ENCODE measurements at regions not wholly inside any gene's neighbourhood (a gene's known extent, or its start where the extent isn't known, plus 50 kb on each side); places are given as distances from the start of the nearest gene placed in this dataset.
"Not testable (repeated sequence)": the region's sequence is repeated elsewhere in the genome, so short reads cannot be mapped to it uniquely, and the experiment has no call there.

- no peak for DNase-seq
Measured at GRCh38 chr21:14058566-14058965, 152.2 kb downstream of the LIPI start.

- DNase-seq, result not testable (repeated sequence)
Measured at GRCh38 chr21:14057841-14058481, 152.8 kb downstream of the LIPI start.

DNA sequence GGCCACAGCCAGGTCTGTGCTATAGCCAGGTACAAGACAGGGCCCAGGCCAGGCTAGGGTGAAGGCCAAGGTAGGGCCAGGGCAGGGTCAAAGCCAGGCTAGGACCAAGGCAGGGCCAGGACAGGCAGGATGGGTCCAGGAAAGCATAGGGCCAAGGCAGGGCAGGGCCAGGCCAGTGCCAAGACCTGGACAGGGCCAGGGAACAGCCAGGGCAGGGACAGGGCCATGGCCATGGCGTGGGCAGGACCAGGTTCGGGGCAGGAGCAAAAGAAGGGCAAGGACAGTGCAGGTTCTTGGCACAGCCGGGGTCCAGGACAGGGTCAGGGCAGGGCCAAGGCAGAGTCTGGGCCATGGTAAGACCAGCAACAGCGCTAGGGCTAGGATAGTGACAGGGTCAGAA lies 153.4 kb downstream of the LIPI start:
- DNase-seq, result no peak

GRCh38 chr21:14056771-14057191 lies 154.0 kb downstream of the LIPI start:
- DNase-seq, result no peak

DNA sequence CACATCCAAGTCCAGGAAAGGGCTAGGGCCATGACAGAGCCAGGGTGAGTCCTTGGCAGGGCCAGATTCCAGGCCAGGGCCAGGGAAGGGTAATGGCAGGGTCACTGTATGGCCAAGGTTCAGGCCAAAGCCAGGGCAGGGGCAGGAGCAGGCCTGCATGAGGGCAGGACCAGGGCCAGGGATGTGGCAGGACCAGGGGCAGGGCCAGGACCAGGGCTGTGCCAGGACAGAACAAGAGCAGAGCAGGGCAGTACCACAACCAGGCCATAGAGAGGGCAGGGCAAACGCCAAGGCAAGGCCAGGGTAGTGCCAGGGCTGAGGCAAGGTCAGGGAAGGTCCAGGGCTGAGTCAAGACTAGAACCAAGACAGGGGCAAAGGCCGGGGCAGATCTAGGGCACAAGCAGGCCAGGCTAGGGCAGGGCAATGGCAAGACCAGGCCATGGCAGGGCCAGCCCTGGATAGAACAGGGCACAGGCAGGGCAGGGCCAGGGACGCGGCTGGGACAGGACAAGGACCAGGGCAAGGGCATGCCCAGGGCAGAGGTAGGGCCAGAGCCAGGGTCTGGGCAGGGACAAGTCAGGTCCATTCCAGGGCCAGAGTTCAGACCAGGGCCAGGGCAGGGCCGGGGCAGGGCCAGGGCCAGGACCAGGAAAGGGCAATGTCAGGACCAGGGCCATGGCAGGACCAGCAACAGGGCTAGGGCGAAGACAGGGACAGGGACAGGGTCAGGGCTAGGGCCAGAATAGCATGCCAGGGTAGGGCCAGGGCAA lies 154.8 kb downstream of the LIPI start:
- DNase-seq, result not testable (repeated sequence)

DNA sequence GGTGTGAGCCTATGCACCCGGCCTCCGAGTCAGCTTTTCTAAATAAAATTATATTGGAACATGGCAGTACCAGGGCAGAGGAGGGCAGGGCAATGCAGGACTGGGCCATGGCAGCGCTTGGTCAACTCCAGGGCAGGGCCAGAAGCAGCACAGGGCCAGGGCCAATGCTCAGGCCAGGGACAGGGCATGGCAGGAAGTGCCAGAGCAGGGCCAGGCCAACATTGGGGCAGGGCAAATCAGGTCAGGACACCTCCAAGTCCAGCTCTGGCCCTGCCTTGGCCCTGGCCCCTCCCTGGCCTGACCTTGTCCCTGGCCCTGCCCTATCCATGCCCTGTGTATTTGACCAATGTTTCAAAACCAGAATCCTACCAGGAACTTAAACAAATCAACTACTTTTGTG lies 156.1 kb downstream of the LIPI start:
- no peak for DNase-seq

DNA sequence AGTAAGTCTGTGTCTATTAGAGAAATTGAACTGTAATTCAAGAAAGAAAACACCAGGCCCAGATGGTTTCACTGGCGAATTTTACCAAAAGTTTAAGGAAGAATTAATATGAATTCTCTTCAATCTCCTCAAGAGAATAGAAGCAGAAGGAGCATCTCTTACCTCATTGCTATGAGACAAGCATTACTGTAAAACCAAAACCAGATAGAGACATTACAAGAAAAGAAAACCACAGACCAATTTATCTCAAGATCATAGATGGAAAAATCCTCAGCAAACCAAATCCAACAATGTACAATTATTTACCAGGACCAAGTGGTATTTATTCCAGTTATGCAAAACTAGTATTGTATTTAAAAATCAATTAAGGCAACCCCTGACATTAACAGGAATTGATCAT lies 160.6 kb downstream of the LIPI start:
- DNase-seq, result no peak

DNA sequence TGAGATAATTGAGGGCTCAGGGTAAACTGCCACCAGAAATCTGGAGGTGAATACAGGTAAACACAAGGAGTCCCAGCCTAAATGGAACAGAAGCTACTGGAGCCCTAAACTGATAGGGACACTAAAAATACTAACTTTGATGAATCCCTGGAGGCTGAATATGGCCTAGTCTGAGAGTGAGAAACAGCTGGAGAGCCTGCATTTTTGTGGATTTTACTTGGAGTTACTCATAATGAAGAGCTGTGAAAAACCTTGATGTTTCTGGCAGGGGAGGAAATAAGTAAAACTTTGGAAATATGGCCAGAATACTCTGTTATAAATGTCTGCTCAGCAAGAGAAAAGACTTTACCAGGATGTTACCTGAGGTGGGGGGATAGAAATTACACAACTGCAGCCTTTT lies 164.4 kb downstream of the LIPI start:
- no peak for DNase-seq

GRCh38 chr21:14040386-14040785 lies 170.4 kb downstream of the LIPI start:
- DNase-seq, result no peak

DNA sequence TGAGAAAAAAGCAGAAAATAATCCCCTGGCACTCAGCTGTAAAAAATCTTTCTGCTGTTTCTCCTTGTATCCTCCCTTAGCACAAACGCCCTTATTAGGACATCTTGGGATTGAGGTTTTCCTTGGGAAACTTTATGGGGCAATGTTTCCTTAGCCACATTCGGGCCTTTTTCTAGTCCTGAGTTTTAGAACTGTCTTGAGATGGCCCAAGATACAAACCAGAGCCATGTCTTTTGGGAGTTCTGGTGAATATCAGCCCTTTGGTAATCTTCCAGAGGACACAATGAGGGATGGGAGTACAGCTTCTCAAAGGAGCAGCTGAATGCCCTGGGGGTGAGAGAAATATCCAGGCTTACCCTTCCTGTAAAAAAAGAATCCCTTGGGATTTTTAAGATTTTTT lies 182.1 kb downstream of the LIPI start:
- not testable (repeated sequence) for DNase-seq

DNA sequence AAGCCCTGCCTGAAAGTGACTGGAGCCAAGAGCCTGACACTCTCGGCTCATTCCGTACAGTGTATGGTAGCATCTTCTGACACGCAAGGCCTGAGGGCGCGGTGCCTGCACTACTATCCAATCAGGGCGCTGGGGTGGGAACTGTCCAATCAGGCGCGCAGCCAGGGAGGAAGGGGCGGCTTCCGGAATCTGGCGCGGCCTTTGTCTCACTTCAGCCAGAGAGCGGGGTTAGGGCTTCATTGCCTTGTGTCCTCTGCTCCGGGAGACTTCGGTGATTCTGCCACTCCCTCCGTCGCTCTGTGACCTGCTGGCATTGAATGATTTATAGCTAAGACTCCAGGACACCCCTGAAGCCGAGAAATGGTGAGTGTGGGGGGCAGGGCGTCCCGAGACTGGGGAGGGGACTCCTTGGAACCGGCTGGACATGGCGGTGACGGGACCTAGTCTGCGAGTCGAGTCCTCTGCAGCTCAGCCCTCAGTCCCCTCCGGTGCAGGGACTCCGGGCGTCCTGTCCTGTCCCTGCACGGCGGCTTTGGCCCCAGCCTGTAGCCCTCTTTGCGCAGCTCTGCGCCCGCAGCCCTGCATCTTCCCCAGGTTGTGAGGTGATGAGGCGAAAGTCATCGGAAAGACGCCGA lies 183.4 kb downstream of the LIPI start:
- peak; percentile 94 for DNase-seq

DNA sequence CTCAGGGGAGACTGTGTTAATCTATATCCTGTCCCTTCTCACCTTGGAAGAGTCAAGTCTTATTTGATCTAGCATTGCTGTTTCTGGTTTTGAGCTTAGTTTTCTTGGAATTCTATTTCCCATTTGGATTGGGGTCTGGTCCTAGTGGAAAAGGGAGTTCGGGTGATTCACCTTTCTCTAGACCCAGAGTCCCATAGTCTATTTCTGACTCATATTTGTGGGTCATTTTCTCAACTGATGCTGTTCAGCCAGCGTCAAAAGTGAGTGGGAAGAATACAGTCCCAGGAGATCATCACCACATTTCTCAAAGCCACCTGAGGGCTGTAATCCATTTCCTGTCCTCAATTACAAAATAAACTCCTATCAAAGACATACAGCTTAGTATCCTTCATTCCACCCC lies 190.6 kb downstream of the LIPI start:
- not testable (repeated sequence) for DNase-seq

DNA sequence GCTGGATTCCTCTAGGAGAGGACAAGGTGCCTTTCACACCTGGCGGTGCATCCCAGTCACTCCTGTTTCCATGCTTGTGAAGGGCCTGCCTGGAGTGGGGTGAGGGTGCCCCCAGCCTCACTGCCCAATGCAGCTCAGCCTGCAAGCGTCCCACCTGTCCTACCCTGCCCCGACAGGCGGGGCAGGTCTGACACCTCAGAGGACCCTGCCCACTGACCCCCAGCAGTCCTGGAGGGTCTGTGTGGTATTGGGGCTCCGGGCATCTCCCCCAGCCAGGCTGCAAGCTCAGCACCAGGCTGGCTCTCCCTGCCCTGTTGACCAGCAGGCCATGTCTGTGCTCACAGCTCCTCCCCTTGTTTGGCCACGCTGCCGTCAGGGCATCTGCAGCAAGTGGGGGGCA lies 194.9 kb downstream of the LIPI start:
- DNase-seq, result not testable (repeated sequence)

DNA sequence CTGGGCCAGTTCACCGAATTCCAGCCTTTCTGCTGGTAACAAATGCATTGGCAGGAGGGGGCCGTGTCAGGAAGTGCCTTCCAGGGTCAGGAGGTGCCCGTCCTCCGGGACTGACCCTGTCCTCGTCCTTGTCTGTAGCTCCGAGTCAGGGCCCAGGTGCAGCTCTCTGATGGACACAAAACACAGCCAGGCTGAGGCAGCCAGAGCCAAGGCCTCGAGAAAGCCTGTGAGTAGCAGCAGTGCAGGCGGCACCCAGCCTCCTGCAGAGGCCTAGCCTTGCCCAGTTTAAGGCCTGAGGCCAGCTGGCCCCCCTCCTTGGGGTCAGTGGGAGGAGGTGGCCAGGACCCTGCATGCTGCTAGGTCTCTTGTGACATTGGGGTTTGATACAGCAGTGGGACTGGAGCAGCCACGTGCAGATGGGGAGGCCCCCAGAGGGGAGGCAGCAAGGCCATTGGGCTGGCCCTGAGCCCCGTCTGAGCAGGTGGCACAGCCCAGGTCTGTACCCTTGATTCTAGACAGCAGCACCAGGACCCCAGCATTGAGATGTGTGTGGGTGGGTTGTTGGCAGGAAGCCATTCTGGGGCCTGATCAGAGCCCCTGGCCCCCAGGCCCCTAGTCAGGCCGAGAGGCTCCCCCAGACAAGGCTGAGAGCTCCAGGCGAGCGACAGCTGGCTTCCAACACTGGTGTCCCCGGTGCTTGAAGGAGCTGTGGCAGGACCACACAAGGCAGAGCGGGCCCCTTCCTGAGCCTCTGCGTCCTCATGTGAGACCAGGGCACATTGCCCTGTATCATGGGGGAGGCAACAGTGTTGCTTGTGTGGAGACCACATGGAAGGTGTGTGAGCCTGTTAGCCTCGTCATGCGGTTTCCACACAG lies 196.9 kb downstream of the LIPI start:
- not testable (repeated sequence) for DNase-seq

DNA sequence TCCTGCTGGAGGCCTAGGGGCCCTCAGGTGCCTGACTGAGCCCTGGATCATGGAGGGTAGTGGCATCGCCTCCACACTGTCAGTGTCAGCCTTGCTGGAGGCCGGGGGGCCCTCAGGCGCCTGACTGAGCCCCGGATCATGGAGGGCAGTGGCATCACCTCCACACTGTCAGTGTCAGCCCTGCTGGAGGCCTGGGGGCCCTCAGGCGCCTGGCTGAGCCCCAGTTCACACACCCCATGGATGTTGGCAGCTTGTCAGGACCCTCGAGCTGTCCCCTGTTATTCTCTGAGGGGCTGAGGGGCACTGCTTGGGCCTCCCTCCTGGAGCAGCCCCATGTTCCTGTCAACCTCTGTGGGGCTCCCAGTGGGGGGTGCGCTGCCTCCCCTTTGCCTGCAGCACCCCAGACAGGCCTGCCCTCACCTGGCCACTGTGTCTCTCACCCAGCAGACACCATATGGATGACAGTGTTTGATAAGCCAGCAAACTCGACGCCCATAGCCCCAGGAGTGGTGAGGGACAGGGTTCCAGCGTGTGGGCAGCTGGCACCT lies 197.6 kb downstream of the LIPI start:
- no peak for DNase-seq

DNA sequence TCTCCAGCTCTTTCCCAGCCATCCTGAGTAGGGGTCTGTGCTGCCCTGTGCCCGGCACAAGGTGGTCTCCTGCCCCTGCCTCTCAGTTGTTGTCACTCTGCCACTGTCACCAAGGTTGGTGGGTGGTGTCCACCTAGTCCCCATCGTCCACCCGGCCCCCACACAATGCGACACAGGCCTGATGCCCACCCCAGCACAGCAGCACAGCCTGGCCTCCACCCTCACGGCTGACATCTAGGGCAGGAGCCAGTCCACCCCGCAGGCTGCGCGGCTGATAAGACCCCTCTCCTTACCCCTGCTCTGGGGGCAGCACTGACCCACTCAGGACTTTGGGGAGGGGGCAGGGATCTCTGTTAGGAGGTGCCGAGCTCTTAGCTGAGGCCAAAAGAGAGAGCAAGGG lies 198.3 kb downstream of the LIPI start:
- DNase-seq, result no peak

DNA sequence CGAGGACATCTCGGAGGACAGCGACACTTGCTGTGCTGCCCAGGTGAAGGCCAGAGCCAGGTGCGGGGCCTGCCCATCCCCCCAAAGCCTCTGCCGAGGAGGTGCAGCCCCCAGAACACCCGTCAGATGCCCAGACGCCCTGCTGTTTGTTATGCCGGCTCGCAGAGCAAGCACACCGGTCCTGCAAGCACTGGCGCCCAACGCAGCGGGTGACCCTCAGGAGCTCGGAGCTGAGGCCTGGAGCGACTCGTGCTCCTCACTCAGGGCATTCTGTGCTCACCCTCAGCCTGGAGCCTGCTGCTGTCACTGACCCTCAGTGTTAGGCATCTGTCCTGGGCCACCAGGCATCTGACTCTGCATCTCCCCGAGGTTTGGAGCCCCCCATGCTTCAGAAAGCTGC lies 199.0 kb downstream of the LIPI start:
- DNase-seq, result not testable (repeated sequence)

DNA sequence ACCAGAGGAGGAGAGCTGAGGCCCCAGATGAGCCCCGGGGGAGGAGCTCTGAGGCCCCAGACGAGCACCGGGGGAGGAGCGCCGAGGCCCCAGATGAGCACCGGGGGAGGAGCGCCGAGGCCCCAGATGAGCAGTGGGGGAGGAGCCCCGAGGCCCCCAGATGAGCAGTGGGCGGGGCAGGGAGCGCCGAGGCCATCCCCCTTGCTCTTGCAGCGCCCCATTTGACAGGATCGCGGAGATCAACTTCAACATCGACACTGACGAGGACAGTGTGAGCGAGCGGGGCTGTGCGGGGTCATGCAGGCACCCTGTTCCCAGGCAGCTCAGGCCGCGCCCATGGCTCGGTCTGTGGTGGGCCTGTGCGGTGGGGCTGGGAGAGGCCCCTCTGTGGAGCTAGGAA lies 199.6 kb downstream of the LIPI start:
- DNase-seq, result not testable (repeated sequence)

- DNase-seq, result no peak
Measured at GRCh38 chr21:14010729-14011128, 200.0 kb downstream of the LIPI start.

DNA sequence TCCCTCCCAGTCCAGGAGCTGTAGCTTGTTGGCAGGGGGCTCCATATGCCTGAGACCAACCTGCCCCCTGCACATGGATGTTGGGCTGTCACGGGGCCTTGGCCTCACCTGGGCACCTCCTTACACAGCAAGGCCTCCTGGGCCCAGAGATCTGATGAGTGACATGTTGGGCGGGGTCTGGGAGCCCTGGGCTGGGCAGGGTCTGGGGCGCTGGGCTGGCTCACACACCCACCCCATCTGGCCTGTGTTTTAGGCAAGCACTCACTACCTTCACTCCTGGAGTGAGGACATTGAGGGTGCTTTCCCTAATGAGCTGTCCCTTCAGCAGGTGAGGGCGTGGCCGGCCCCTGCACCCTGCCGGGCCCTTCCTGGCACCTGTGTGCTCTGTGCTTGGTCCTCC lies 200.8 kb downstream of the LIPI start:
- DNase-seq, result not testable (repeated sequence)

- DNase-seq, result not testable (repeated sequence)
Measured at GRCh38 chr21:14009238-14009981, 201.3 kb downstream of the LIPI start.

- DNase-seq, result peak; percentile 56
Measured at GRCh38 chr21:14008436-14008835, 202.3 kb downstream of the LIPI start.

Data from NCI-H69 (cell line).